GM12878 (cell line): ENCODE measurements at regions not wholly inside any gene's neighbourhood (a gene's known extent, or its start where the extent isn't known, plus 50 kb on each side); places are given as distances from the start of the nearest gene placed in this dataset.

Source experiments
- ATAC-seq: fragments of 200-7000 bp; cut with Tn5 transposase; 3 replicates; pipeline ENCODE4 v1.9.1; 2020; ENCODE audit warnings: mild to moderate bottlenecking, moderate library complexity
- BruUV-seq: library from RNA; stranded (reverse); fragments of 400-500 nt; replicated peaks from 2 replicates; lab custom pipeline; 2021; lab: Mats Ljungman, UMichigan
- CTCF ChIA-PET: fragments of 300-600 bp; sonication (Branson Sonifier 250); formaldehyde crosslinking; extraction: SDS; loops from one replicate; lab custom pipeline; 2021; ENCODE audit warnings: inconsistent platforms; lab: Yijun Ruan, JAX
- POLR2A ChIA-PET: fragments of 350-600 bp; formaldehyde crosslinking; extraction: SDS; loops from one replicate; lab custom pipeline; 2021; ENCODE audit warnings: inconsistent platforms; lab: Charles Lee
- RAD21 ChIA-PET: fragments of 300-600 bp; sonication (Branson Sonifier 250); formaldehyde crosslinking; loops from one replicate; lab custom pipeline; 2023; ENCODE audit warnings: antibody characterized with exemption; ENCODE audit not compliant: unreplicated experiment; lab: Charles Lee
- SMC1A ChIA-PET: fragments of 300-600 bp; sonication (Branson Sonifier 250); formaldehyde crosslinking; loops from one replicate; lab custom pipeline; 2023; ENCODE audit not compliant: unreplicated experiment, uncharacterized antibody; lab: Charles Lee
- DNase-seq: peaks from one replicate; pipeline ENCODE4 v3.0.0-alpha.2; 2011; ENCODE audit warnings: low read depth, low spot score
- FAIRE-seq: peaks from 3 replicates; lab custom pipeline; 2011; peaks lifted over from hg19 to GRCh38; lab: Jason Lieb, UNC
- H2AFZ ChIP-seq: 2 replicates; pipeline ENCODE4 v1.6.0; 2011; ENCODE audit warnings: low read depth, low read length, control low read depth; ENCODE audit not compliant: control insufficient read depth
- H3K27ac ChIP-seq: 2 replicates; pipeline ENCODE4 v1.5.1; 2011; ENCODE audit warnings: control low read depth; ENCODE audit not compliant: control insufficient read depth, insufficient read depth
- H3K27me3 ChIP-seq, 2 experiments: replicated peaks in 1 of 2; 2 replicates each; pipeline versions ENCODE4 v1.6.0 to v1.6.1; 2011; ENCODE audit warnings: low read length in 1 of 2; ENCODE audit not compliant: control insufficient read depth in 2 of 2, insufficient read depth in 2 of 2
- H3K36me3 ChIP-seq, 2 experiments: 2 replicates each; pipeline ENCODE4 v1.5.1; 2011; ENCODE audit warnings: low read length in 1 of 2; ENCODE audit not compliant: control insufficient read depth in 2 of 2, insufficient read depth in 2 of 2
- H3K4me1 ChIP-seq: 2 replicates; pipeline ENCODE4 v1.6.1; 2011; ENCODE audit warnings: mild to moderate bottlenecking, low read length, moderate library complexity, mixed read lengths; ENCODE audit not compliant: control insufficient read depth, insufficient read depth
- H3K4me2 ChIP-seq: 2 replicates; pipeline ENCODE4 v1.6.0; 2011; ENCODE audit warnings: control low read depth; ENCODE audit not compliant: control insufficient read depth, insufficient read depth
- H3K4me3 ChIP-seq: fragments of 200-600 bp; sonication (generic); 2 replicates; pipeline ENCODE4 v1.5.1; 2016
- H3K79me2 ChIP-seq: 2 replicates; pipeline ENCODE4 v1.6.0; 2011; ENCODE audit warnings: low read length; ENCODE audit not compliant: control insufficient read depth, insufficient read depth
- H3K9ac ChIP-seq: 2 replicates; pipeline ENCODE4 v1.8.0; 2011; ENCODE audit warnings: low read length, control low read depth, mixed read lengths; ENCODE audit not compliant: control insufficient read depth, insufficient read depth
- H3K9me3 ChIP-seq: replicated peaks from 3 replicates; pipeline ENCODE4 v1.5.1; 2011; ENCODE audit warnings: mild to moderate bottlenecking, low read length; ENCODE audit not compliant: control insufficient read depth, insufficient read depth
- H4K20me1 ChIP-seq: 2 replicates; pipeline ENCODE4 v1.6.0; 2011; ENCODE audit not compliant: control insufficient read depth, insufficient read depth
- CREM ChIP-seq: IDR thresholded peaks from 2 replicates; pipeline ENCODE4 v1.6.1; 2014; ENCODE audit warnings: antibody characterized with exemption, low read depth
- EED ChIP-seq: sonication (generic); IDR thresholded peaks from 2 replicates; pipeline ENCODE4 v1.6.1; 2016; ENCODE audit warnings: antibody characterized with exemption, low read depth
- NFIC ChIP-seq: IDR thresholded peaks from 2 replicates; pipeline ENCODE4 v1.6.1; 2012; ENCODE audit warnings: low read depth, mild to moderate bottlenecking, inconsistent platforms, low read length, moderate library complexity
- NFXL1 ChIP-seq: fragments of 450-650 bp; IDR thresholded peaks from 2 replicates; pipeline ENCODE4 v1.6.1; 2017; ENCODE audit warnings: antibody characterized with exemption, mild to moderate bottlenecking, borderline replicate concordance
- NR2C1 ChIP-seq: fragments of 450-650 bp; IDR thresholded peaks from 2 replicates; pipeline ENCODE4 v1.6.1; 2017; ENCODE audit warnings: antibody characterized with exemption, mild to moderate bottlenecking, moderate library complexity
- SMAD1 ChIP-seq: fragments of 450-650 bp; IDR thresholded peaks from 2 replicates; pipeline ENCODE4 v1.6.1; 2018; ENCODE audit warnings: mild to moderate bottlenecking, low read depth; ENCODE audit not compliant: partially characterized antibody
- STAT1 ChIP-seq: fragments of 450-650 bp; conservative IDR thresholded peaks from 2 replicates; pipeline ENCODE4 v1.6.1; 2014; ENCODE audit warnings: antibody characterized with exemption, mild to moderate bottlenecking
- YY1 ChIP-seq: IDR thresholded peaks from 2 replicates; pipeline ENCODE4 v1.6.1; 2011; ENCODE audit warnings: low read depth, mild to moderate bottlenecking, low read length
- WGBS: methylation state at CpG from one replicate; pipeline ENCODE4 v1.1.6; 2016; ENCODE audit warnings: low lambda C conversion rate; ENCODE audit not compliant: insufficient replicate concordance, insufficient coverage; ENCODE audit errors: missing lambda C conversion rate; 5-methylcytosine and 5-hydroxymethylcytosine counted together
- in situ Hi-C: fragments of 300-500 bp; cut with MboI; formaldehyde crosslinking; loops from 9 replicates; pipeline ENCODE4 v1.14.3; 2018; ENCODE audit warnings: mixed read lengths
- intact Hi-C: fragments of 100-400 bp; cut with micrococcal nuclease; formaldehyde crosslinking; loops from one replicate; pipeline ENCODE4 v1.14.2; 2022; ENCODE audit not compliant: unreplicated experiment
- TF ChIP-seq, protein P1 (sequence below): fragments of 150-350 bp; IDR thresholded peaks from 2 replicates; pipeline ENCODE4 v1.6.1; 2014; ENCODE audit warnings: mild to moderate bottlenecking, low read depth, low read length
- TF ChIP-seq, protein P2 (sequence below): IDR thresholded peaks from 2 replicates; pipeline ENCODE4 v1.6.1; 2011; ENCODE audit warnings: low read depth, mild to moderate bottlenecking, low read length, moderate library complexity, borderline replicate concordance; ENCODE audit errors: extremely low read depth
- TF ChIP-seq, protein P3 (sequence below): IDR thresholded peaks from 2 replicates; pipeline ENCODE4 v1.6.1; 2012; ENCODE audit warnings: low read length, inconsistent platforms
- TF ChIP-seq, protein P4 (sequence below): fragments of 450-650 bp; IDR thresholded peaks from 2 replicates; pipeline ENCODE4 v1.6.1; 2016; ENCODE audit warnings: mild to moderate bottlenecking

DNA sequence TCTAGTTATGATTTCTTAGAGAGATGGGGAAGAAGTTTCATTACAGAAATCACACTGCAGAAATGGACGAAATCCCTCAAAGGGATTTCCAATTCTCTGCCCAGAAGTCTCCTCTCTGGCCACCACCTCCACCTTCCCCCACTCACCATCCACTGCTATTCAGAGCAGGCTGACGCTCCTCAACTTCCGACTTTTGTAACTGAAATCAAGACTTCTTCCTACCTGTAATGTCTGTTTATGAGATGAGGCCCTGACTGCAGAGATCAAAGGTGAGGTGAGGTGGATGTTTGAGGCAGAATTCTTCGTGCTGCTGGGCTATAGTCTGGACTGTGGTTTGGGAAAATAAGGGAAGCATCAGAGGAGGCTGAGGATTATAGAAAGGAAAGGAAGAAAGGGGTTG is 385.2 kb upstream of the ARID1B start:
- POLR2A ChIA-PET = no interaction called here
- CTCF ChIA-PET = no interaction called here
- peaks cover 1 to 24% of the 10 kb centered on the region in 2 experiments for H3K27me3 ChIP-seq
- no peak overlapping the region for H3K4me3 ChIP-seq
- H2AFZ ChIP-seq = no peak overlapping the region
- 48% methylated on average over 4 of the region's 4 CpGs for WGBS
- H3K9me3 ChIP-seq = no peaks in the 10 kb centered on the region
- no peaks in the 10 kb centered on the region for H4K20me1 ChIP-seq
- H3K4me2 ChIP-seq = no peak overlapping the region
- peaks cover 20% of the 10 kb centered on the region for H3K4me1 ChIP-seq
- intact Hi-C loops (loop anchor here (10.0 kb wide), 2 partner anchors 383 to 1067 kb away; partner anchors contain the start of gene ARID1B), in situ Hi-C loops (no loop called here)
- no peak overlapping the region for H3K27ac ChIP-seq
- H3K79me2 ChIP-seq = no peaks in the 10 kb centered on the region
- RAD21 ChIA-PET = no interaction called here
- no peak for ATAC-seq
- no peak for FAIRE-seq
- H3K9ac ChIP-seq = no peak overlapping the region
- SMC1A ChIA-PET = no interaction called here
- no TSS peak for BruUV-seq
- TF ChIP-seq NFIC (no peak), EED (no peak), STAT1 (no peak), SMAD1 (no peak), CREM (no peak), YY1 (no peak), NFXL1 (no peak), NR2C1 (no peak)
- TF ChIP-seq, protein P1, sequence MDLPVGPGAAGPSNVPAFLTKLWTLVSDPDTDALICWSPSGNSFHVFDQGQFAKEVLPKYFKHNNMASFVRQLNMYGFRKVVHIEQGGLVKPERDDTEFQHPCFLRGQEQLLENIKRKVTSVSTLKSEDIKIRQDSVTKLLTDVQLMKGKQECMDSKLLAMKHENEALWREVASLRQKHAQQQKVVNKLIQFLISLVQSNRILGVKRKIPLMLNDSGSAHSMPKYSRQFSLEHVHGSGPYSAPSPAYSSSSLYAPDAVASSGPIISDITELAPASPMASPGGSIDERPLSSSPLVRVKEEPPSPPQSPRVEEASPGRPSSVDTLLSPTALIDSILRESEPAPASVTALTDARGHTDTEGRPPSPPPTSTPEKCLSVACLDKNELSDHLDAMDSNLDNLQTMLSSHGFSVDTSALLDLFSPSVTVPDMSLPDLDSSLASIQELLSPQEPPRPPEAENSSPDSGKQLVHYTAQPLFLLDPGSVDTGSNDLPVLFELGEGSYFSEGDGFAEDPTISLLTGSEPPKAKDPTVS = no peak
- TF ChIP-seq, protein P2, sequence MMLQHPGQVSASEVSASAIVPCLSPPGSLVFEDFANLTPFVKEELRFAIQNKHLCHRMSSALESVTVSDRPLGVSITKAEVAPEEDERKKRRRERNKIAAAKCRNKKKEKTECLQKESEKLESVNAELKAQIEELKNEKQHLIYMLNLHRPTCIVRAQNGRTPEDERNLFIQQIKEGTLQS = no peak
- TF ChIP-seq, protein P3, sequence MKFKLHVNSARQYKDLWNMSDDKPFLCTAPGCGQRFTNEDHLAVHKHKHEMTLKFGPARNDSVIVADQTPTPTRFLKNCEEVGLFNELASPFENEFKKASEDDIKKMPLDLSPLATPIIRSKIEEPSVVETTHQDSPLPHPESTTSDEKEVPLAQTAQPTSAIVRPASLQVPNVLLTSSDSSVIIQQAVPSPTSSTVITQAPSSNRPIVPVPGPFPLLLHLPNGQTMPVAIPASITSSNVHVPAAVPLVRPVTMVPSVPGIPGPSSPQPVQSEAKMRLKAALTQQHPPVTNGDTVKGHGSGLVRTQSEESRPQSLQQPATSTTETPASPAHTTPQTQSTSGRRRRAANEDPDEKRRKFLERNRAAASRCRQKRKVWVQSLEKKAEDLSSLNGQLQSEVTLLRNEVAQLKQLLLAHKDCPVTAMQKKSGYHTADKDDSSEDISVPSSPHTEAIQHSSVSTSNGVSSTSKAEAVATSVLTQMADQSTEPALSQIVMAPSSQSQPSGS = no peak
- TF ChIP-seq, protein P4, sequence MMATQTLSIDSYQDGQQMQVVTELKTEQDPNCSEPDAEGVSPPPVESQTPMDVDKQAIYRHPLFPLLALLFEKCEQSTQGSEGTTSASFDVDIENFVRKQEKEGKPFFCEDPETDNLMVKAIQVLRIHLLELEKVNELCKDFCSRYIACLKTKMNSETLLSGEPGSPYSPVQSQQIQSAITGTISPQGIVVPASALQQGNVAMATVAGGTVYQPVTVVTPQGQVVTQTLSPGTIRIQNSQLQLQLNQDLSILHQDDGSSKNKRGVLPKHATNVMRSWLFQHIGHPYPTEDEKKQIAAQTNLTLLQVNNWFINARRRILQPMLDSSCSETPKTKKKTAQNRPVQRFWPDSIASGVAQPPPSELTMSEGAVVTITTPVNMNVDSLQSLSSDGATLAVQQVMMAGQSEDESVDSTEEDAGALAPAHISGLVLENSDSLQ = no peak
- no peaks in the 10 kb centered on the region for H3K36me3 ChIP-seq
- DNase-seq = no peak
